GM18909 (cell line): ENCODE measurements at regions not wholly inside any gene's neighbourhood (a gene's known extent, or its start where the extent isn't known, plus 50 kb on each side); places are given as distances from the start of the nearest gene placed in this dataset.
"Not testable (repeated sequence)": the region's sequence is repeated elsewhere in the genome, so short reads cannot be mapped to it uniquely, and the experiment has no call there.

ENCODE experiments used
- ATAC-seq: cut with Tn5 transposase; IDR thresholded peaks from one replicate; pipeline ENCODE4 v1.9.1; 2021; ENCODE audit warnings: mild to moderate bottlenecking; ENCODE audit not compliant: unreplicated experiment, poor library complexity

GRCh38 chr4:131304686-131305085, 1844.4 kb upstream of the PCDH10 start:
- no peak for ATAC-seq

GRCh38 chr4:131309628-131310027, 1839.5 kb upstream of the PCDH10 start:
- no peak for ATAC-seq

GRCh38 chr4:131316086-131316485, 1833.0 kb upstream of the PCDH10 start:
- ATAC-seq = no peak

- no peak for ATAC-seq
Measured at GRCh38 chr4:131337936-131338335, 1811.2 kb upstream of the PCDH10 start.

GRCh38 chr4:131339137-131339536, 1810.0 kb upstream of the PCDH10 start:
- ATAC-seq = no peak

GRCh38 chr4:131344761-131345160, 1804.3 kb upstream of the PCDH10 start:
- no peak for ATAC-seq

GRCh38 chr4:131347816-131348215, 1801.3 kb upstream of the PCDH10 start:
- no peak for ATAC-seq

GRCh38 chr4:131348263-131348662, 1800.8 kb upstream of the PCDH10 start:
- no peak for ATAC-seq

GRCh38 chr4:131352371-131352770, 1796.7 kb upstream of the PCDH10 start:
- not testable (repeated sequence) for ATAC-seq

- ATAC-seq = no peak
Measured at GRCh38 chr4:131366714-131367113, 1782.4 kb upstream of the PCDH10 start.

GRCh38 chr4:131367441-131367840, 1781.7 kb upstream of the PCDH10 start:
- no peak for ATAC-seq

GRCh38 chr4:131370846-131371245, 1778.2 kb upstream of the PCDH10 start:
- ATAC-seq = no peak

- no peak for ATAC-seq
Measured at GRCh38 chr4:131381055-131381454, 1768.0 kb upstream of the PCDH10 start.

GRCh38 chr4:131382839-131383238, 1766.3 kb upstream of the PCDH10 start:
- no peak for ATAC-seq

GRCh38 chr4:131388277-131388676, 1760.8 kb upstream of the PCDH10 start:
- ATAC-seq = no peak

- ATAC-seq = no peak
Measured at GRCh38 chr4:131408102-131408501, 1741.0 kb upstream of the PCDH10 start.

GRCh38 chr4:131411393-131411792, 1737.7 kb upstream of the PCDH10 start:
- no peak for ATAC-seq

- no peak for ATAC-seq
Measured at GRCh38 chr4:131419147-131419546, 1729.9 kb upstream of the PCDH10 start.

GRCh38 chr4:131426023-131426758, 1722.9 kb upstream of the PCDH10 start:
- ATAC-seq = no peak

GRCh38 chr4:131427000-131427399, 1722.1 kb upstream of the PCDH10 start:
- no peak for ATAC-seq

- no peak for ATAC-seq
Measured at GRCh38 chr4:131430302-131430701, 1718.8 kb upstream of the PCDH10 start.

- ATAC-seq = no peak
Measured at GRCh38 chr4:131441004-131441688, 1707.9 kb upstream of the PCDH10 start.
